ENCODE measurements at regions not wholly inside any gene's neighbourhood (a gene's known extent, or its start where the extent isn't known, plus 50 kb on each side); places are given as distances from the start of the nearest gene placed in this dataset.

DNA sequence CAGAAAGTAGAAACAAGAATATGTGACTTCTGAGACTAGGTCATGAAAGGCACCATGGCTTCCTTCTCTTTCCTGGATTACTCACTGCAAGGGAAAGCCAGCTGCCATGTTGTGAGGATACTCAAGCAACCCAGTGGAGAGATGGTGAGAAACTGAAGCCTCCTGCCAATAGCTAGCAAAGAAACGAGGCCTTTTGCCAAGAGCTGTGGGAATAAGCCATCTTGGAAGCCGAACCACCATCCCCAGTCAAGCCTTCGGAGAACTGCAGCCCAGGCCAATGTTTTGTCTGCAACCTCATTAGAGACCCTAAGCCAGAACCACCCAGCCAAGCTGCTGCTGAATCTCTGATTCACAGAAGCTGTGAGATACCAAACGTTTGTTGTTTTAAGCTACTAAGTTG lies 104.7 kb upstream of the CRHR1 start:
- Histone ChIP-seq H3K36me3 (ENCODE audit: low read depth, low read length) (no peaks in the 10 kb centered on the region), H3K9me2 (replicated peaks; ENCODE audit: low read length) (no peaks in the 10 kb centered on the region), H3K79me2 (ENCODE audit: low read length) (no peaks in the 10 kb centered on the region), H2AFZ (ENCODE audit: low read length) (no peak overlapping the region), H3K27me3 (ENCODE audit: low read length) (peaks cover 23% of the 10 kb centered on the region), H3K27ac (ENCODE audit: low read length) (no peak overlapping the region), H3F3A (ENCODE audit: low read length, unreplicated experiment) (no peaks in the 10 kb centered on the region), H3K4me1 (ENCODE audit: insufficient read depth, low read length) (no peaks in the 10 kb centered on the region), H4K20me1 (ENCODE audit: low read length) (no peaks in the 10 kb centered on the region), H3K4me2 (ENCODE audit: low read length) (no peak overlapping the region), H3K9ac (ENCODE audit: low read length) (no peak overlapping the region), H3K4me3 (ENCODE audit: low read length) (no peak overlapping the region), H3K9me3 (ENCODE audit: low read length) (no peaks in the 10 kb centered on the region)
- DNase-seq (no peak), ATAC-seq (no peak)
- intact Hi-C loops (cut with micrococcal nuclease), result no loop called here
- no peak for TF ChIP-seq EZH2 (IDR thresholded peaks at IDR 0.05; ENCODE audit: low read length, unreplicated experiment)
- no peak for TF ChIP-seq EZH2phosphoT487 (IDR thresholded peaks at IDR 0.05; ENCODE audit: borderline replicate concordance, low read length)
- TF ChIP-seq, protein P1, sequence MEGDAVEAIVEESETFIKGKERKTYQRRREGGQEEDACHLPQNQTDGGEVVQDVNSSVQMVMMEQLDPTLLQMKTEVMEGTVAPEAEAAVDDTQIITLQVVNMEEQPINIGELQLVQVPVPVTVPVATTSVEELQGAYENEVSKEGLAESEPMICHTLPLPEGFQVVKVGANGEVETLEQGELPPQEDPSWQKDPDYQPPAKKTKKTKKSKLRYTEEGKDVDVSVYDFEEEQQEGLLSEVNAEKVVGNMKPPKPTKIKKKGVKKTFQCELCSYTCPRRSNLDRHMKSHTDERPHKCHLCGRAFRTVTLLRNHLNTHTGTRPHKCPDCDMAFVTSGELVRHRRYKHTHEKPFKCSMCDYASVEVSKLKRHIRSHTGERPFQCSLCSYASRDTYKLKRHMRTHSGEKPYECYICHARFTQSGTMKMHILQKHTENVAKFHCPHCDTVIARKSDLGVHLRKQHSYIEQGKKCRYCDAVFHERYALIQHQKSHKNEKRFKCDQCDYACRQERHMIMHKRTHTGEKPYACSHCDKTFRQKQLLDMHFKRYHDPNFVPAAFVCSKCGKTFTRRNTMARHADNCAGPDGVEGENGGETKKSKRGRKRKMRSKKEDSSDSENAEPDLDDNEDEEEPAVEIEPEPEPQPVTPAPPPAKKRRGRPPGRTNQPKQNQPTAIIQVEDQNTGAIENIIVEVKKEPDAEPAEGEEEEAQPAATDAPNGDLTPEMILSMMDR (conservative IDR thresholded peaks at IDR 0.05; ENCODE audit: low read depth, low read length), result no peak
- BruUV-seq (replicated peaks), result no TSS peak
- POLR2A ChIA-PET (ENCODE audit: unreplicated experiment), result no interaction called here
- CTCF ChIA-PET, result no interaction called here

DNA sequence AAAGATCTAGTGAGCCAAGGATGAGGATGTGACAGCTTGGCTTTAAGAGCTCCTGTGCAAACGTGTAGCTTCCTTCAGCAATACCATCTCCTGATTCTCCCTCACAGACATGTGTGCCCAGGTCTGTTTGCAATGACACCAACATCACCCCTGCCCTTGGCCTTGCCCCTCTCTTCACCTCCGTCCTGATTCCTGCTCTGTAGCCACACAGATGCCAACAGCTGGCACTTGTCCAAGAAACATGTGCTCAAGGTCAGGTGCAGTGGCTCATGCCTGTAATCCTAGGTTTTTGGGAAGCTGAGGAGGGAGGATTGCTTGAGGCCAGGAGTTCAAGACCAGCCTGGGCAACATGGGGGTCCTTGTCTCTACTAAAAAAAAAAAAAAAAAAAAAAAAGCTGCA lies 103.8 kb upstream of the CRHR1 start:
- intact Hi-C loops (cut with micrococcal nuclease), result no loop called here

DNA sequence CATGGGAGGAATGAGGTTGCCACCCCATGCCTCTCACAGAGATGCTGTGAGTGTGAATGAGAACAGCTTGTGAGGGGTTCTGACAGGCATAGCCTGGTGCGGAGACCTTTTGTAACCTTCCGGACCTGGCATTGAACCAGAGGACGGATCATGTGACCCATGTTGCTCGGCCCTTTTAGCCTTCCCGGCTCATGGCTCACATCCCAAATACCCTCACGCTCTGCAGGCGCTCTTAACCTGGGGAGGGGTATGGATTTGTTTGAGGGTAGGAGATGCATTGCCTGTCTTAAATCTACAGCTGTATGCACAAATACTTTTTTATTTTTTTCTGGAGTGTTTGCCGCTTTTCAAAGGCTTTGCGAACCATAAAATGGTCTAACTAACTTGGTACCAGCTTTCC lies 102.4 kb upstream of the CRHR1 start:
- ChIA-PET CTCF (no interaction called here), POLR2A (ENCODE audit: unreplicated experiment) (no interaction called here)
- peaks cover 27% of the 10 kb centered on the region for H3K27me3 ChIP-seq (ENCODE audit: low read length)
- TF ChIP-seq EZH2 (IDR thresholded peaks at IDR 0.05; ENCODE audit: low read length, unreplicated experiment), result no peak
- TF ChIP-seq, protein P1 (conservative IDR thresholded peaks at IDR 0.05; ENCODE audit: low read depth, low read length), result no peak
- TF ChIP-seq EZH2phosphoT487 (IDR thresholded peaks at IDR 0.05; ENCODE audit: borderline replicate concordance, low read length), result no peak
- H3K36me3 ChIP-seq (ENCODE audit: low read depth, low read length), result no peaks in the 10 kb centered on the region
- no peaks in the 10 kb centered on the region for H3K4me1 ChIP-seq (ENCODE audit: insufficient read depth, low read length)
- H3K79me2 ChIP-seq (ENCODE audit: low read length), result no peaks in the 10 kb centered on the region
- H3K9me2 ChIP-seq (replicated peaks; ENCODE audit: low read length), result no peaks in the 10 kb centered on the region
- DNase-seq (no peak), ATAC-seq (no peak)
- intact Hi-C loops (cut with micrococcal nuclease), result no loop called here
- H2AFZ ChIP-seq (ENCODE audit: low read length), result no peak overlapping the region
- no peaks in the 10 kb centered on the region for H3K9me3 ChIP-seq (ENCODE audit: low read length)
- no TSS peak for BruUV-seq (replicated peaks)
- no peak overlapping the region for H3K9ac ChIP-seq (ENCODE audit: low read length)
- no peak overlapping the region for H3K4me3 ChIP-seq (ENCODE audit: low read length)
- no peaks in the 10 kb centered on the region for H4K20me1 ChIP-seq (ENCODE audit: low read length)
- H3K27ac ChIP-seq (ENCODE audit: low read length), result no peak overlapping the region
- no peak overlapping the region for H3K4me2 ChIP-seq (ENCODE audit: low read length)
- no peaks in the 10 kb centered on the region for H3F3A ChIP-seq (ENCODE audit: low read length, unreplicated experiment)

More for the DNA sequence above, 103.8 kb upstream of the CRHR1 start:
- no peak for DNase-seq
- no peaks in the 10 kb centered on the region for H4K20me1 ChIP-seq (ENCODE audit: low read length)
- no peaks in the 10 kb centered on the region for H3F3A ChIP-seq (ENCODE audit: low read length, unreplicated experiment)
- POLR2A ChIA-PET (ENCODE audit: unreplicated experiment), result no interaction called here
- ATAC-seq, result no peak
- H3K4me3 ChIP-seq (ENCODE audit: low read length), result no peak overlapping the region
- TF ChIP-seq EZH2phosphoT487 (IDR thresholded peaks at IDR 0.05; ENCODE audit: borderline replicate concordance, low read length) (no peak), EZH2 (IDR thresholded peaks at IDR 0.05; ENCODE audit: low read length, unreplicated experiment) (no peak)
- TF ChIP-seq, protein P1 (conservative IDR thresholded peaks at IDR 0.05; ENCODE audit: low read depth, low read length), result no peak
- no peak overlapping the region for H2AFZ ChIP-seq (ENCODE audit: low read length)
- H3K36me3 ChIP-seq (ENCODE audit: low read depth, low read length), result no peaks in the 10 kb centered on the region
- H3K79me2 ChIP-seq (ENCODE audit: low read length), result no peaks in the 10 kb centered on the region
- H3K27me3 ChIP-seq (ENCODE audit: low read length), result peaks cover 23% of the 10 kb centered on the region
- BruUV-seq (replicated peaks), result no TSS peak
- H3K27ac ChIP-seq (ENCODE audit: low read length), result no peak overlapping the region
- H3K9me3 ChIP-seq (ENCODE audit: low read length), result no peaks in the 10 kb centered on the region
- H3K4me2 ChIP-seq (ENCODE audit: low read length), result no peak overlapping the region
- no peak overlapping the region for H3K9ac ChIP-seq (ENCODE audit: low read length)
- H3K4me1 ChIP-seq (ENCODE audit: insufficient read depth, low read length), result no peaks in the 10 kb centered on the region
- CTCF ChIA-PET, result no interaction called here
- H3K9me2 ChIP-seq (replicated peaks; ENCODE audit: low read length), result no peaks in the 10 kb centered on the region
